Germinal center (tissue), 1 donor: ENCODE measurements at regions not wholly inside any gene's neighbourhood (a gene's known extent, or its start where the extent isn't known, plus 50 kb on each side); places are given as distances from the start of the nearest gene placed in this dataset.
"Not testable (repeated sequence)": the region's sequence is repeated elsewhere in the genome, so short reads cannot be mapped to it uniquely, and the experiment has no call there.

Source experiments
- DNase-seq: peaks from one replicate; pipeline ENCODE4 v3.0.0; 2012; ENCODE audit warnings: mixed read lengths, low spot score

- no peak for DNase-seq
These were observed 148.2 kb upstream of the CLEC14A start for GRCh38 chr14:38404100-38404541.

DNA sequence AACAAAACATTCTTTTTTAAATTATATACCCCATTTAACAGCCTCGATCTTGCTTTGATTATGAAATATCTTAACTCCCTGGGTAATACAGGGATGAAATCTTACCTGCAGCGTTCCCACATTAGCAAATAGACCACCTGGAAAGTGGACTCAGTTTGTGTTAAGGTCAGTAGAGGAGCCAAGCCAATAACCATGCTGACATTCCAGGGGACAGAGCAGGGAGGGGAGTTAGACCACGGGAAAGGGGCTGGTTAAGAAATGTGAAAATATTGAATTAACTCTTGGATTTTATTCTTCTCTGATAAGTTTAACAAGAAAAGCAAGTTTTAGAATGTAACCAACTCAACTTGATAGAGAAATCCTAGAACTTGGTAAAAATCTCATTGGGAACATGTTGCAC lies 144.9 kb upstream of the CLEC14A start:
- DNase-seq: no peak

- no peak for DNase-seq
These were observed 143.8 kb upstream of the CLEC14A start for GRCh38 chr14:38399652-38400051.

- DNase-seq: no peak
These were observed 138.9 kb upstream of the CLEC14A start for GRCh38 chr14:38394767-38395166.

- no peak for DNase-seq
These were observed 138.2 kb upstream of the CLEC14A start for GRCh38 chr14:38394064-38394463.

DNA sequence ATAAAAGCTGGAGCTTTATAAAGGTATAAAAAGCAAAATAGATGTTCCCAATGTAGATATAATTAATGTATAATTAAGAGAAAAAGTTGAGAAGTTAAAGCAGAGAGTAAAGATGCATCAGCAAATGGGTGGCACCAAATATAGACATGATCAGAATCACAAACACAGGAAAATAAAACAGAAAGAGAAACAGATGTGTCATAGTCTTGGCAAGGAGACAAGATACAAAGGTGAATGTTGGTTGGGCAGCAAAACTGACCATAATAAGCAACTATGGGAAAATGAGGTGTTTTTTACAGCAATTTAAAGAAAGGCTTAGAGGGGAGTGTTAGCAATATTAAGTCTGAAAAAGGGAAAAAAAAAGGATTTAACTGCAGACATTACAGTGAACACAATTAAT lies 135.4 kb upstream of the CLEC14A start:
- DNase-seq: no peak

- no peak for DNase-seq
These were observed 133.8 kb upstream of the CLEC14A start for GRCh38 chr14:38389681-38390080.

GRCh38 chr14:38387821-38388220 lies 131.9 kb upstream of the CLEC14A start:
- no peak for DNase-seq

GRCh38 chr14:38385836-38386235 lies 129.9 kb upstream of the CLEC14A start:
- no peak for DNase-seq

- DNase-seq: no peak
These were observed 129.4 kb upstream of the CLEC14A start for GRCh38 chr14:38385343-38385742.

DNA sequence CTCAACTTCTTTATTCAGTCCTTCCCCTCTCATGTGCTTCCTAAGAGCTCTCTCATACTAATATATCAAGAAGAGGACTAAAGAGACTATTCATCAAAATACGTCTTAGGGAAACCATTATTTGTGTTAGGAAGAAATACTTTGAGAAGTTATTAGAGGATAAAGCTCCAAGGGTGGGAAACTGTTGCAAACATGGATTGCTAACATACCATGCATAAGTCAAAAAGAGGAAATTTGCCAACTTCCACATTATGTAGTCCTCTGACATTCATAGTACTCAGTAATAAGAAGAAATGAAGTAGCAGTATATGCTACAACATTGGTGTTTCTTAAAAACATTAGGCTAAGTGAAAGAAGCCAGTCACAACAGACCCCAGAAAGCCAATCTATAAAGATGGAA lies 128.8 kb upstream of the CLEC14A start:
- no peak for DNase-seq

DNA sequence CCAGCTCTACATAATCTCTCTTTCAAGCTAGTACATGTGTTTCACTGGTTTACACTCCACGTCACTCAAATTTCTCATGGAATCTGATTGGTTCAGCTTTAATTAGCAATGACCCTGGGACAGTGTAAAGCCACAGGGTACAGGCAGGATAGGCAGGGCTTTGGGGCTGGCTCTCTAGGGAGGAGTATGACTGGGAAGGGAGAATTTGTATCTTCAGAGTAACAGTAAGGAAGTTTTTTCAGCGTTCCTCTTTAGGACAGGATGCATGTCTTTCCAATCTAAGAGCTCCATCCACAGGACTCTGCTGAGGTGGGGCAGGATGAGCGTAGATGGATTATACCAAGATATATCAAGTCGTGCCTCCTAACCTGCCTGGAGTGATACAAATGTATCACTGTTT lies 112.0 kb upstream of the CLEC14A start:
- DNase-seq: no peak

- no peak for DNase-seq
These were observed 110.5 kb upstream of the CLEC14A start for GRCh38 chr14:38366374-38366773.

DNA sequence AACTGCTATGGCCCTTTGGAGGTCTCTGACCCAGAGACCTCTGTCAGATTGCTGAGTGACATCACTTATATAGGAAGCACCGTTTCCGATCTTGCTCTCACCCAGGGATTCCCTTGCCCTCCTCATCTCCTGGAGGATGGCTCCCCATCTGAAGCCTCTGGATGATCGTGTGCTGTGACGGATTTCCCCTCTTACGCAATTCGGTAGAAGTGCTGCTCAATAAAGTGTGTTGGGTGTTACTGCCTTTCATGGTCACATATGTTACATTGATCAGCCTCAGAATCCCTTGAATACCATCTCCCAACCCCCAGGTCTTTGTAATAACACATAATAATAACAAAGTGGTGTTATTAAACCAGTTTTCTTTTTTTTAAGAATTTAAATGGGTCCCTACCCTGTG lies 107.3 kb upstream of the CLEC14A start:
- DNase-seq: no peak

DNA sequence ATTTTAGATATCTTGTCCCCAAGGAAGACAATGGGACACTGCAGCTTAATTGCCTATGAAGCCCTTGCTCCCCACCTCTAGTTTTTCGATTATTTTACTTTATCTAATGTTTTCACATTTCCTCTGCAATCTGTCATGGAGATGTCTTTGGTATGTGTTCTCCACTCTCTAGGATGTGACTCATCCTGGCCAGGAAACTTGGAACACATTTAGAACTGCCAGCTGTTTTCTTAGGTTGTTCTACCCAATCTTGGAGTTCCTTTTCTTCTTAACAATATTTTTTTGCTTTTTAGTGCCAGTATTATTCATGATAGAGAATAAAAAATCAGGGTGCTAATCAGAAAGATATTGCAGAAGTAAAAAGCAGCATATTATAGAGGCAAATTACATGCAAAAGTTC lies 101.7 kb upstream of the CLEC14A start:
- no peak for DNase-seq

DNA sequence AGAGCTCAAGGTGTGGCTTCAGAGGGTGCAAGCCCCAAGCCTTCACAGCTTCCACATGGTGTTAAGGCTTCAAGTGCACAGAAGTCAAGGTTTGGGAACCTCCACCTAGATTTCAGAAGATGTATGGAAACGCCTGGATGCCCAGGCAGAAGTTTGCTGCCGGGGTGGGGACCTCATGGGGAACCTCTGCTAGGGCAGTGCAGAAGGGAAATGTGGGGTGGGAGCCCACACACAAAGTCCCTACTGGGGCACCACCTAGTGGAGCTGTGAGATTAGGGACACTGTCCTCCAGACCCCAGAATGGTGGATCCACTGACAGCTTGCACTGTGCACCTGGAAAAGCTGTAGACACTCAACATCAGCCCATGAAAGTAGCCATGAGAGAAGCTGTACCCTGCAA lies 99.6 kb upstream of the CLEC14A start:
- DNase-seq: not testable (repeated sequence)

- no peak for DNase-seq
These were observed 94.2 kb upstream of the CLEC14A start for GRCh38 chr14:38350102-38350501.

GRCh38 chr14:38342803-38343202 lies 86.9 kb upstream of the CLEC14A start:
- no peak for DNase-seq

DNA sequence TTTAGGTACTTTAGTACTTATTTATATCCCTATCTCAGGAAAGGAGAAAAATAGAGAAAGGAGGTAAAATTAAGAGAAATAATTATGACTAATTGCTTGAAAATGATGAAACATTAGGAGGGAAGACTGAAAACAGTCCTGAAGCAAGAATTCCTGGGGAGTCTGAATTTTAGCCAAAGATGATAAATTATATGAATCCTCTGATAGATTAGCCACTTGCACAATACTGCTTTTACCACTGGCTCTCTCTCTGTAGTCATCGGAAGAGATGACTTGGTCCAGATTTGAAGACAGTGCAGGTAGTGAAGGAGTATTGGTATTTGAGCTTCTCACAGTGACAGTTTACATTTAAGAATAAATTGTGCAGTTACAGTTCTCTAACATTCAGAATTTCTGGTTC lies 83.8 kb upstream of the CLEC14A start:
- DNase-seq: no peak

DNA sequence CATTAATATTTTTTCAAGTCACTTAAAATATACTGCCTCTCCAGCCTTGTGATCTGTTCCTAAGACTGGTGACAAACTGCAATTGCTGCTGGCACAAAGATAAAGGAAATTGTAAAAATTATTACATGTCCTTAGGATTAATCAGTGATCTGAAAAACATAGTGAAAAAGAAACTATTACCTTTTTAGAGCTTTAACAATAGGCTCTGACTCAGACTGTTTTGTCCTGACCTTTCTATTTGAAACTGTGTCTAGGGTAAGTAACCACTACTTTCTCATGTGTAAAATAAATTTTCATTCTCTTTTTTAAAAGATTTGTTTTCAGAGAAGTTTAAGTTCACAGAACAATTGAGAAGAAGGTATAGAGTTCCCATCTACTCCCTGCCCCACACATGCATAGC lies 80.4 kb upstream of the CLEC14A start:
- DNase-seq: no peak

DNA sequence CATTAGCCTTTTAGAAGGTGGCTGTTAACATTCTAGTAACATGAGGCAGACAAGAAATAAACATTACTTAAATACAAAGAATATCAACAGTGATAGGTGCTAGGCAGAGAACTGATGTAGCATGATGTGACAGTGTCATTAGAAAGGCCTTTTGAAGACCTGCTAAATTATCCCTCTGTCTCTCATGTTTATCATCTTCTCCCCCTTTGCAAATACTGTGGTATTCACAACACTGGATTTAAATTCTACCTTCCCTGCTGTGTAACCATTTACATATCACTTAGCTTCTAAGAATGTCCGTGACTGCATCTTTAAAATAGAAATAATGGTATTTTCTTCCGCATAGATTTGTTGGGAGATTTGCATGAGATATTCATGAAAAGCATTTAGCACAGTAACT lies 74.4 kb upstream of the CLEC14A start:
- no peak for DNase-seq

GRCh38 chr14:38329246-38329645 lies 73.4 kb upstream of the CLEC14A start:
- no peak for DNase-seq

DNA sequence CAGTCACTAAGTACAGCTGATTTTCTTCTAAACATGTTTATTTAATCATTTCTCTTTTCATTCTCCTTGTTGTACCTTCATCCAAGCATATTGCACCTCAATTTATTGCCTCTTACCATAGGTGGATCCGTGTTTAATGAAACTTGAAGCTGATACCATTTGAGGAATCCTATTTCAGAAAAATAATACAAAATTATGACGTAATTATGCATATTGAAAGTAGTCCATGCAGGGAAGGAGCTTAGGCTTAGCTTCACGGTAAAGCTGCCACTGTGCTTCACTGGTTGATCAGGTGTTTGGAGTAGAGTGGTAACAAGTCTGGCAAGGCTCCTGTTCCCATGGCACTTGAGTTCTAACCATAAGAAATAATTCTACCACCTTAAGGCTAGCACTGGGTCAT lies 61.0 kb upstream of the CLEC14A start:
- DNase-seq: no peak

DNA sequence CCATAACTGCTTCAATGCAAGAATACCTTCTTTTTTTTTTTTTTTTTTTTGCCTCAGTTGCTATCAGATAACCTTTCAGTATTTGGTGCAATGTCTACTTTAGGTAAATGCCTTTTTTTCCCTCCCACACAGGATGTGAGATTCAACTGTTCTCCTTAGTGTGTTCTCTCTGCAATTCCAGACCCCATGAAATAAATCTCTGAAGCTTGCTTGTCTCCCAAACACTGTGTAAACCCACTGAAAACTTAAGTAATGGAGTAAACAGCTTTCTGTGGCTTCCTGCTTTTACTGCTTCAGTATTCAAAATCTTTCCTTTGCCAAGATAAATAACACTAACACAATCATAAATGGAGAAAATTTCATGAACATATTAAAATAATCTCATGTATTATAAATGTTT lies 55.8 kb upstream of the CLEC14A start:
- no peak for DNase-seq

DNA sequence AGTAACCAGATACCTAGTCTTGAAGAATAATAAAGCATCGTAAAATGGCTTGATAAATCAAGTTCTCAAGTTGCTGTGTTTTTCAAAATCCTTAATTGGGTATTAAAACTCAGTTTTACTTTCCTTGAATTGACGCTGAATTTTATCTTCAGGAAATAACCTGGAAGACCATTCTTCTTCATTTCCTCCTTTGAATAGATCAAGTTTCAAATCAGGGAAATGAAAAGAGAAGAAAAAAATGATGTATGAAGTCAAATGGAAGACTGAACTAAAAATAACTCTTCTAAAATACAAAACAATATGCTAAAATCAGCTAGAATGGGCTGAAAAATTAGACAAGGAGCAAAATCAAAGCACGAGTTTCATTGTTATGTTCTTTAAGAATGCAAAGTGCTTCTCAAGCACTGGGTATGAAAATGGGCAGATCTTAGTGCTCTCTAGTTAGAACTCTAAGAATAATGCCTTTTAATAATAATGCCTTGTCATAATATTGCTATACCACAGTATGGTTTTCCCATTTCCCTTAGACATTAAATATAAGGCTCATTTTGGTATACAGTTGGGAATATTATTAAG lies 54.6 kb upstream of the CLEC14A start:
- no peak for DNase-seq
